Thoracic aorta (tissue), 2 donors: ENCODE measurements at regions not wholly inside any gene's neighbourhood (a gene's known extent, or its start where the extent isn't known, plus 50 kb on each side); places are given as distances from the start of the nearest gene placed in this dataset.
A peak's percentile ranks its signal among the peaks of the same experiment; 100 is the strongest.

ENCODE experiments used
- ATAC-seq: fragments of 150-250 bp; one replicate; pipeline ENCODE4 v1.8.0; 2017; ENCODE audit warnings: low read depth; ENCODE audit not compliant: insufficient number of reproducible peaks, low FRiP score
- DNase-seq: peaks from one replicate; pipeline ENCODE4 v3.0.0-alpha.2; 2020; ENCODE audit warnings: low spot score
- H3K27ac ChIP-seq, 2 donors: fragments of 200-600 bp; sonication (generic); 1 replicate in 1 of 2; 2 replicates in 1 of 2; pipeline ENCODE4 v1.5.1; 2016; ENCODE audit warnings: mild to moderate bottlenecking in 2 of 2, moderate library complexity in 2 of 2
- H3K27me3 ChIP-seq: fragments of 200-600 bp; sonication (generic); replicated peaks from 2 replicates; pipeline ENCODE4 v1.6.0; 2016; ENCODE audit warnings: mild to moderate bottlenecking; ENCODE audit not compliant: insufficient read depth
- H3K36me3 ChIP-seq: fragments of 200-600 bp; sonication (generic); one replicate; pipeline ENCODE4 v1.5.1; 2016
- H3K4me1 ChIP-seq, 2 donors: fragments of 200-600 bp; sonication (generic); 1 replicate in 1 of 2; 2 replicates in 1 of 2; pipeline versions ENCODE4 v1.5.1 to v1.6.0; 2016; ENCODE audit warnings: low read depth in 2 of 2, mild to moderate bottlenecking in 1 of 2; ENCODE audit not compliant: control insufficient read depth in 1 of 2
- H3K4me3 ChIP-seq: fragments of 200-600 bp; sonication (generic); 2 replicates; pipeline ENCODE4 v1.5.1; 2016; ENCODE audit warnings: mild to moderate bottlenecking
- H3K9me3 ChIP-seq: fragments of 200-600 bp; sonication (generic); 2 replicates; pipeline ENCODE4 v1.5.1; 2016
- TF ChIP-seq, protein P1 (sequence below): fragments of 200-600 bp; sonication (generic); IDR thresholded peaks from one replicate; pipeline ENCODE4 v1.5.1; 2019; ENCODE audit warnings: antibody characterized with exemption

DNA sequence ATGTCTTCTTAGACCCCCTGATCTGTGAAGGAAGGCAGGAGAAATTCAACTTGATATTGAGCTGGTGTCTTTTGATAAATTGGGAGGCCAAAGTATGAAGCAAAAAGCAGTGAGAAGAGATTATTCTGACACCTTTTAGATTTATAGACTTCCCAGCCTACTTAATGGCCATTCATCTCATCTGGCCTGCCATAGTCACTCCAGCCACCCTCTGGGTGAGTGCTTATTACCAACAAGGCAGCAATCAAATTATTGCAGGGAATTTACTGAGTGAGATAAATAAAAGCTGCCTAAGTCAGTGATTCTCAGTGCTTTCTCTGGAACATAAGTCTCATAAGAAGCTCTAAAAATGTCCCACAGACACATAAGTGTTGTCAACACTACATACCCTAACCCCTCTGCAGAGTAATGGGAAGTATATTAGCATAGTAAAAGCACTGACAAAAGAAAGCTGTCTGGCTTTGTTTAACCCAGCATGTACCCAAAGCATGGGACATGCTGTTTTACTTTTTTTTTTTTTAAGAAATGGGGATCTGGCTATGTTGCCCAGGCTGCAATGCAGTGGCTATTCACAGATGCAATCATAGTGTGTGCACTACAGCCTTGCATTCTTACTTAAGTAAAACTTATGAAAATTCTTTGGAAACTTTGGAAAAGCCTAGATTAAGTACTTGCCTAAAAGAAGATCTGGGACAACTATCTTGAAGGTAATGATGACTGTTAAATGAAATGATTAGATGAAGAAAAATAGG is 725.3 kb downstream of the TUSC7 start:
- H3K27ac ChIP-seq, result no peak overlapping the region
- no peaks in the 10 kb centered on the region for H3K27me3 ChIP-seq
- DNase-seq (no peak), ATAC-seq (no peak)
- H3K4me1 ChIP-seq, result no peaks in the 10 kb centered on the region
- H3K36me3 ChIP-seq, result no peaks in the 10 kb centered on the region
- H3K4me3 ChIP-seq, result no peak overlapping the region
- H3K9me3 ChIP-seq, result no peaks in the 10 kb centered on the region
- TF ChIP-seq, protein P1, sequence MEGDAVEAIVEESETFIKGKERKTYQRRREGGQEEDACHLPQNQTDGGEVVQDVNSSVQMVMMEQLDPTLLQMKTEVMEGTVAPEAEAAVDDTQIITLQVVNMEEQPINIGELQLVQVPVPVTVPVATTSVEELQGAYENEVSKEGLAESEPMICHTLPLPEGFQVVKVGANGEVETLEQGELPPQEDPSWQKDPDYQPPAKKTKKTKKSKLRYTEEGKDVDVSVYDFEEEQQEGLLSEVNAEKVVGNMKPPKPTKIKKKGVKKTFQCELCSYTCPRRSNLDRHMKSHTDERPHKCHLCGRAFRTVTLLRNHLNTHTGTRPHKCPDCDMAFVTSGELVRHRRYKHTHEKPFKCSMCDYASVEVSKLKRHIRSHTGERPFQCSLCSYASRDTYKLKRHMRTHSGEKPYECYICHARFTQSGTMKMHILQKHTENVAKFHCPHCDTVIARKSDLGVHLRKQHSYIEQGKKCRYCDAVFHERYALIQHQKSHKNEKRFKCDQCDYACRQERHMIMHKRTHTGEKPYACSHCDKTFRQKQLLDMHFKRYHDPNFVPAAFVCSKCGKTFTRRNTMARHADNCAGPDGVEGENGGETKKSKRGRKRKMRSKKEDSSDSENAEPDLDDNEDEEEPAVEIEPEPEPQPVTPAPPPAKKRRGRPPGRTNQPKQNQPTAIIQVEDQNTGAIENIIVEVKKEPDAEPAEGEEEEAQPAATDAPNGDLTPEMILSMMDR, result no peak

DNA sequence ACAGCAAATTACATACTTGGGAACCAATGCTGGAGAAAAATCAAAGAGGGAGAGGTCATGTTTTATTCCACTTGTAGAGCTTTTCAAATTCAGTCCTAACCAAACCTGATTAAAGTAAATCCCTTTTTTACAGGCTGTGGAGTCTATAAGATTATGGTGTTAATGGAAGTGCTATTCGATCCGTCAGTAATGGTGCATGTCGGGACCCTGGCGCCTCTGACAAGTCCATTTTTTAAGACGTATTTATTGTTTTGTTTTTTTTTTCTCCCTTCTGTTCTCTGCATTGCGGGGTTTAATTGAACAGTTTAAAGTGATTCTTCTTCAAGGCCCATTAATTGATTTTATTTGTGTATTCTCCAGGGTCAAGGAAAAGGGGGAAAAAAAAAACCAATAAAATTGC is 725.9 kb downstream of the TUSC7 start:
- Histone ChIP-seq H3K9me3 (no peaks in the 10 kb centered on the region), H3K4me1 (no peaks in the 10 kb centered on the region), H3K36me3 (no peaks in the 10 kb centered on the region), H3K27ac (no peak overlapping the region), H3K27me3 (no peaks in the 10 kb centered on the region), H3K4me3 (no peak overlapping the region)
- no peak for DNase-seq
- no peak for ATAC-seq
- TF ChIP-seq, protein P1, result no peak

DNA sequence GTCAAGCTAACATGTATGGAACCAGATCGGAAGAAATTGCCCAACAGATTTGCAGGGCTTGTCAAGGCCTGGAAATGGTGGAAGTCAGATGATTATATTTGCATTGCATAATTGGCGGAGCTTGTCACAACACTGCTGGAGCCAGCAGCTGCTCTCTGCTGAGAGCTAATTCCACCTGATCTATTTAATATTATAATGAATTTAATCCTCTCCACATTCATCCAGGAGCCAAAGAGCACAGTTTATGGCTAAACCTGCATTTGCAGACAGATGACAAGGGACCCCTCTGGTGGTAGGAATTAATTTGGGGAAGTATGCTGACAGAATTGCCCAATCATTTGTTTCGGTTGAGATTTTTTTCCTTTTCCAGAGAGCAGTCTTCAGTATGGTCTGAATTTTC is 730.2 kb downstream of the TUSC7 start:
- no peak for ATAC-seq
- peaks cover 4 to 5% of the 10 kb centered on the region in 2 donors for H3K4me1 ChIP-seq
- no peaks in the 10 kb centered on the region for H3K36me3 ChIP-seq
- H3K27me3 ChIP-seq, result no peaks in the 10 kb centered on the region
- no peak for DNase-seq
- no peak overlapping the region for H3K27ac ChIP-seq
- TF ChIP-seq, protein P1, result peak; percentile 32
- no peaks in the 10 kb centered on the region for H3K9me3 ChIP-seq
- H3K4me3 ChIP-seq, result no peak overlapping the region

DNA sequence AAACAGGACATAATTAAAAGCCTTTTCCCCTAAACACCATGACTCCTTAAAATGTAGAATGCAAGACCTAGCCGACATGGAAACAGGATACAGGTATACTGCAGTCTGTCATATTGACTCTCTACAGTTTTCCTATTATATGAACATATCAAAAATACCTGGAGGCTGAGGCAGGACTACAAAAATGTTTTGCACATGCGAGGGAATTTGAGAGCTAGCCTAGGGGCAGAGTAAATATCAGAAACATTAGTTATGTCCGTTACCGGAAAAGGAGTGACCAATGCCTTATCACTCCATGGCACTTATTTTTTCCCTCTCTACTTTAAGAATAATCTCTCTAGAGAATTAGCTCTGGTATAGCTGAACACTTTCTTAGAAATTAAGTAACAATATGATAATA is 732.3 kb downstream of the TUSC7 start:
- H3K4me1 ChIP-seq, result peaks cover 4 to 5% of the 10 kb centered on the region in 2 donors
- H3K27me3 ChIP-seq, result no peaks in the 10 kb centered on the region
- DNase-seq (no peak), ATAC-seq (no peak)
- H3K4me3 ChIP-seq, result no peak overlapping the region
- no peaks in the 10 kb centered on the region for H3K36me3 ChIP-seq
- H3K27ac ChIP-seq, result no peak overlapping the region
- H3K9me3 ChIP-seq, result no peaks in the 10 kb centered on the region
- TF ChIP-seq, protein P1, result no peak

DNA sequence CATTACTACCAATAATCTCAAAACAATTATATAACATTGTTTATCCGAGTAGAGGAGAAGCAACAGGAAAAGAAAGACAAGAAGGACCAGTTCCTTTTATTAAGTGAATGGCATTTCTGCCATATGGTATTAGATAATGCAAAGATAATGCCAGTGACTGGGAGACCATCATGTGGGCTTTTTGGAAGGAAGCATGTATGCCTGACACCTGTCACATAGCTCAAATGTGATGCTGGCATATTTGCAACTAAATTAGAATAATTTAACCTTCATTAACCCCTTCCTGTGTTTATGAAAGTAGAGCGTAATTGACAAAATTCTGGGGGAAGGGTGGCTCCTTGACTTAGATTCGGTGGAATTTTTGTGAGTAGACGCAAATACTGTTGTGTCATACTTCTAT is 733.0 kb downstream of the TUSC7 start:
- H3K27me3 ChIP-seq, result no peaks in the 10 kb centered on the region

More for the DNA sequence above, 733.0 kb downstream of the TUSC7 start:
- H3K36me3 ChIP-seq, result no peaks in the 10 kb centered on the region
- TF ChIP-seq, protein P1, result no peak
- ATAC-seq (no peak), DNase-seq (no peak)
- peaks cover 4 to 5% of the 10 kb centered on the region in 2 donors for H3K4me1 ChIP-seq
- H3K27ac ChIP-seq, result no peak overlapping the region
- no peak overlapping the region for H3K4me3 ChIP-seq
- H3K9me3 ChIP-seq, result no peaks in the 10 kb centered on the region
